HG02870 (cell line): ENCODE measurements at regions not wholly inside any gene's neighbourhood (a gene's known extent, or its start where the extent isn't known, plus 50 kb on each side); places are given as distances from the start of the nearest gene placed in this dataset.

ENCODE experiments used
- ATAC-seq: cut with Tn5 transposase; IDR thresholded peaks from one replicate; pipeline ENCODE4 v1.9.1; 2021; ENCODE audit warnings: mild to moderate bottlenecking, moderate library complexity; ENCODE audit not compliant: unreplicated experiment

DNA sequence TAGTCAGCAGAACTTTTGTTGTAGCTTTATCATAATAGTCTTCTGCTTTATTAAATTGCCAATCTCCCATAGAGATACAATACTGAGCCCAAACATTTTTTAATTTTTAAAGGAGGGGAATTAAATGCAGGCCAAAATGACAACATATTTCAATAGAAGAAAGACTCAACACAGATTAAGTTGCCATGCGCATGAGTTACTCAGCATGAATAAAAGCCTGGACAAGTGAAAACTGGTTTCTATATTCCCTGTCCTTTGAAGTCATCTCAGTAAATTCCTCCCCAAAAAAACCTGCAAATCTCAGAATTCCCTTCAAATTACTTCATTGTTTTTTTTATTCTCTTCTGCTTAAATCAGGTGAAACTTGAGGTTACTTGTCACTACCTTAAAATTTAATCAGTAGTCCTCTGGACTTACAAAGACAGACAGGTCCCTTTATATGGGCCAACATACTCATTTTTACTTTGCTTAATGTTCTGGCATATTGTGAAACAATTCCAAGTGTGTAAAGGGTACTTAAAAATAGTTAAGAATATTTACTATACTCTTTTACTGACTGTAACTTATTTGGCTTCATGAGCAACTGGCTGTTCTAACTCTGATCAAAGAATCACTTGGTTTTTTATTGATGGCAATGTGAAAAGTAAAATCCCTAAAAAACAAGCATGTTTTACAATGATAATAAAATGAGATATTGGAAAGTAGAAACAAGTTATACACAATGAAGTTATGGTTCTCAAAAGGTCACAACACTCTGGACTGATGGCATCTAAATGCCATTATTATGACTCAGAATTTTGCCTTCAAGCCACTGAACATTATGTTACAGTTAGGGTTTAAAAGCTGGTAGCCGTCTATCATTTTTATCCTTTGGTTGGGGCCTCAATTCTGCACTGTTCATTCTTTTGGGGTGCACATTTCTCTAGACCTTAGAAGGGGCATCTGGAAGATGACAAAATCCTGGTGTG lies 49.9 kb upstream of the COL21A1 start:
- ATAC-seq = no peak
